Caki2 (cell line): ENCODE measurements at regions not wholly inside any gene's neighbourhood (a gene's known extent, or its start where the extent isn't known, plus 50 kb on each side); places are given as distances from the start of the nearest gene placed in this dataset.
"Not testable (repeated sequence)": the region's sequence is repeated elsewhere in the genome, so short reads cannot be mapped to it uniquely, and the experiment has no call there.

Experiments
- DNase-seq: peaks from one replicate; pipeline ENCODE4 v3.0.0-alpha.2; 2015; ENCODE audit warnings: low read depth
- in situ Hi-C: cut with HindIII; loops from 2 replicates; pipeline ENCODE4 v1.10.0; 2016; ENCODE audit warnings: low sequenced_read_pairs, low pct_unique_long_range_greater_than_20kb, mixed read lengths

GRCh38 chr7:125892434-125892833 is 962.8 kb upstream of the POT1 start:
- no peak for DNase-seq
- in situ Hi-C loops: no loop called here

GRCh38 chr7:125878988-125879387 is 949.4 kb upstream of the POT1 start:
- DNase-seq: no peak
- in situ Hi-C loops: no loop called here

GRCh38 chr7:125878235-125878956 is 948.8 kb upstream of the POT1 start:
- no peak for DNase-seq
- in situ Hi-C loops: no loop called here

- in situ Hi-C loops: no loop called here
- DNase-seq: no peak
Observed at GRCh38 chr7:125877246-125877645, 947.6 kb upstream of the POT1 start.

GRCh38 chr7:125876431-125876830 is 946.8 kb upstream of the POT1 start:
- DNase-seq: no peak
- in situ Hi-C loops: no loop called here

- DNase-seq: no peak
- in situ Hi-C loops: no loop called here
Observed at GRCh38 chr7:125871431-125871830, 941.8 kb upstream of the POT1 start.

- in situ Hi-C loops: no loop called here
- no peak for DNase-seq
Observed at GRCh38 chr7:125857606-125858005, 928.0 kb upstream of the POT1 start.

- DNase-seq: no peak
- in situ Hi-C loops: no loop called here
Observed at GRCh38 chr7:125848157-125848556, 918.5 kb upstream of the POT1 start.

- in situ Hi-C loops: no loop called here
Observed at GRCh38 chr7:125847692-125848091, 918.1 kb upstream of the POT1 start.

GRCh38 chr7:125847055-125847454 is 917.4 kb upstream of the POT1 start:
- in situ Hi-C loops: no loop called here
- no peak for DNase-seq

More at GRCh38 chr7:125847692-125848091, 918.1 kb upstream of the POT1 start:
- no peak for DNase-seq

GRCh38 chr7:125845686-125846085 is 916.1 kb upstream of the POT1 start:
- no peak for DNase-seq
- in situ Hi-C loops: no loop called here

GRCh38 chr7:125834421-125834820 is 904.8 kb upstream of the POT1 start:
- DNase-seq: no peak
- in situ Hi-C loops: no loop called here

GRCh38 chr7:125833839-125834238 is 904.2 kb upstream of the POT1 start:
- in situ Hi-C loops: no loop called here
- no peak for DNase-seq

- in situ Hi-C loops: no loop called here
- DNase-seq: no peak
Observed at GRCh38 chr7:125830743-125831142, 901.1 kb upstream of the POT1 start.

GRCh38 chr7:125828153-125828700 is 898.6 kb upstream of the POT1 start:
- in situ Hi-C loops: no loop called here
- no peak for DNase-seq

- no peak for DNase-seq
- in situ Hi-C loops: no loop called here
Observed at GRCh38 chr7:125823538-125823937, 893.9 kb upstream of the POT1 start.

- no peak for DNase-seq
- in situ Hi-C loops: no loop called here
Observed at GRCh38 chr7:125820495-125820894, 890.9 kb upstream of the POT1 start.

GRCh38 chr7:125814100-125814499 is 884.5 kb upstream of the POT1 start:
- DNase-seq: no peak
- in situ Hi-C loops: no loop called here

GRCh38 chr7:125806491-125806890 is 876.9 kb upstream of the POT1 start:
- in situ Hi-C loops, DNase-seq: not testable (repeated sequence)

GRCh38 chr7:125804273-125804672 is 874.6 kb upstream of the POT1 start:
- DNase-seq: no peak
- in situ Hi-C loops: no loop called here
